ENCODE measurements at regions not wholly inside any gene's neighbourhood (a gene's known extent, or its start where the extent isn't known, plus 50 kb on each side); places are given as distances from the start of the nearest gene placed in this dataset.

- DNase-seq (ENCODE audit: low spot score): no peak
Measured at GRCh38 chr6:105991561-105992314, 94.4 kb upstream of the PRDM1 start.

GRCh38 chr6:105990151-105990550 lies 96.0 kb upstream of the PRDM1 start:
- no peak for DNase-seq (ENCODE audit: low spot score)

GRCh38 chr6:105988812-105989577 lies 97.1 kb upstream of the PRDM1 start:
- DNase-seq (ENCODE audit: low spot score): no peak

GRCh38 chr6:105988321-105988720 lies 97.8 kb upstream of the PRDM1 start:
- peak; percentile 42 for DNase-seq (ENCODE audit: low spot score)

GRCh38 chr6:105987516-105987915 lies 98.6 kb upstream of the PRDM1 start:
- no peak for DNase-seq (ENCODE audit: low spot score)

- peak; percentile 79 for DNase-seq (ENCODE audit: low spot score)
Measured at GRCh38 chr6:105986998-105987397, 99.1 kb upstream of the PRDM1 start.

- DNase-seq (ENCODE audit: low spot score): no peak
Measured at GRCh38 chr6:105985816-105986632, 100.1 kb upstream of the PRDM1 start.

GRCh38 chr6:105985098-105985815 lies 100.9 kb upstream of the PRDM1 start:
- DNase-seq (ENCODE audit: low spot score): no peak

- no peak for DNase-seq (ENCODE audit: low spot score)
Measured at GRCh38 chr6:105983763-105984162, 102.4 kb upstream of the PRDM1 start.

- DNase-seq (ENCODE audit: low spot score): no peak
Measured at GRCh38 chr6:105982761-105983540, 103.2 kb upstream of the PRDM1 start.

GRCh38 chr6:105981888-105982358 lies 104.2 kb upstream of the PRDM1 start:
- DNase-seq (ENCODE audit: low spot score): no peak

- peak; percentile 44 for DNase-seq (ENCODE audit: low spot score)
Measured at GRCh38 chr6:105981002-105981887, 104.9 kb upstream of the PRDM1 start.

- DNase-seq (ENCODE audit: low spot score): no peak
Measured at GRCh38 chr6:105978974-105979373, 107.2 kb upstream of the PRDM1 start.

- DNase-seq (ENCODE audit: low spot score): no peak
Measured at GRCh38 chr6:105977934-105978504, 108.1 kb upstream of the PRDM1 start.

- peak; percentile 34 for DNase-seq (ENCODE audit: low spot score)
Measured at GRCh38 chr6:105974986-105975385, 111.2 kb upstream of the PRDM1 start.

GRCh38 chr6:105972440-105972839 lies 113.7 kb upstream of the PRDM1 start:
- DNase-seq (ENCODE audit: low spot score): no peak

GRCh38 chr6:105968603-105969333 lies 117.4 kb upstream of the PRDM1 start:
- DNase-seq (ENCODE audit: low spot score): no peak

GRCh38 chr6:105967917-105968602 lies 118.1 kb upstream of the PRDM1 start:
- no peak for DNase-seq (ENCODE audit: low spot score)
